SK-N-SH treated with all-trans-retinoic acid at 6 μM for 48 hours (cell line): ENCODE measurements at regions not wholly inside any gene's neighbourhood (a gene's known extent, or its start where the extent isn't known, plus 50 kb on each side); places are given as distances from the start of the nearest gene placed in this dataset.

Experiments used
- ATAC-seq: fragments of 200-7000 bp; cut with Tn5 transposase; 3 replicates; pipeline ENCODE4 v1.9.1; 2020; ENCODE audit warnings: mild to moderate bottlenecking, moderate library complexity
- ARNTL ChIP-seq: fragments of 450-650 bp; formaldehyde crosslinking; IDR thresholded peaks from 2 replicates; pipeline ENCODE4 v1.5.0; 2020; ENCODE audit warnings: low read depth, mild to moderate bottlenecking, moderate library complexity, borderline replicate concordance
- BACH2 ChIP-seq: fragments of 250-450 bp; sonication (Bioruptor Pico); IDR thresholded peaks from 2 replicates; pipeline ENCODE4 v1.9.0; 2021; ENCODE audit warnings: mild to moderate bottlenecking, borderline replicate concordance
- CREB5 ChIP-seq: fragments of 250-450 bp; sonication (Bioruptor Pico); IDR thresholded peaks from 2 replicates; pipeline ENCODE4 v1.5.1; 2020; ENCODE audit warnings: low read depth, mild to moderate bottlenecking, moderate library complexity
- CSDC2 ChIP-seq: fragments of 250-450 bp; sonication (Bioruptor Pico); IDR thresholded peaks from 2 replicates; pipeline ENCODE4 v1.5.0; 2020; ENCODE audit warnings: mild to moderate bottlenecking, moderate library complexity
- CSRNP3 ChIP-seq: fragments of 250-450 bp; sonication (Bioruptor Pico); IDR thresholded peaks from 2 replicates; pipeline ENCODE4 v1.5.1; 2021; ENCODE audit warnings: mild to moderate bottlenecking, moderate library complexity
- ESRRG ChIP-seq: fragments of 250-450 bp; sonication (Bioruptor Pico); IDR thresholded peaks from 2 replicates; pipeline ENCODE4 v1.6.1; 2021; ENCODE audit warnings: mild to moderate bottlenecking
- ISL1 ChIP-seq: fragments of 250-450 bp; sonication (Bioruptor Pico); IDR thresholded peaks from 2 replicates; pipeline ENCODE4 v2.1.2; 2022; ENCODE audit warnings: mild to moderate bottlenecking, moderate library complexity
- OSR1 ChIP-seq: fragments of 250-450 bp; sonication (Bioruptor Pico); IDR thresholded peaks from 2 replicates; pipeline ENCODE4 v1.8.0; 2022; ENCODE audit warnings: moderate library complexity, mild to moderate bottlenecking, inconsistent platforms
- PATZ1 ChIP-seq: fragments of 250-450 bp; sonication (Bioruptor Pico); IDR thresholded peaks from 2 replicates; pipeline ENCODE4 v1.8.0; 2020; ENCODE audit warnings: mild to moderate bottlenecking, moderate library complexity, borderline replicate concordance
- POU6F1 ChIP-seq: fragments of 250-450 bp; sonication (Bioruptor Pico); IDR thresholded peaks from 2 replicates; pipeline ENCODE4 v1.8.0; 2021; ENCODE audit warnings: low read depth, mild to moderate bottlenecking, moderate library complexity, borderline replicate concordance
- RARB ChIP-seq: fragments of 250-450 bp; sonication (Bioruptor Pico); IDR thresholded peaks from 2 replicates; pipeline ENCODE4 v1.8.0; 2021; ENCODE audit warnings: mild to moderate bottlenecking, moderate library complexity
- SNAI2 ChIP-seq: fragments of 250-450 bp; sonication (Bioruptor Pico); IDR thresholded peaks from 2 replicates; pipeline ENCODE4 v1.5.0; 2020; ENCODE audit warnings: mild to moderate bottlenecking, moderate library complexity
- TCF4 ChIP-seq: fragments of 250-450 bp; sonication (Bioruptor Pico); IDR thresholded peaks from 2 replicates; pipeline ENCODE4 v1.8.0; 2021; ENCODE audit warnings: mild to moderate bottlenecking, moderate library complexity, borderline replicate concordance
- TSHZ2 ChIP-seq: fragments of 250-450 bp; sonication (Bioruptor Pico); IDR thresholded peaks from 2 replicates; pipeline ENCODE4 v1.5.0; 2020; ENCODE audit warnings: mild to moderate bottlenecking, moderate library complexity
- ZC3H10 ChIP-seq: fragments of 250-450 bp; sonication (Bioruptor Pico); IDR thresholded peaks from 2 replicates; pipeline ENCODE4 v1.5.1; 2021; ENCODE audit warnings: mild to moderate bottlenecking, moderate library complexity
- ZFP3 ChIP-seq: fragments of 250-450 bp; sonication (Bioruptor Pico); IDR thresholded peaks from 2 replicates; pipeline ENCODE4 v1.5.0; 2020; ENCODE audit warnings: mild to moderate bottlenecking, moderate library complexity
- ZFP30 ChIP-seq: fragments of 450-650 bp; formaldehyde crosslinking; IDR thresholded peaks from 2 replicates; pipeline ENCODE4 v1.5.0; 2022; ENCODE audit warnings: mild to moderate bottlenecking, moderate library complexity
- ZNF8 ChIP-seq: fragments of 450-650 bp; formaldehyde crosslinking; IDR thresholded peaks from 2 replicates; pipeline ENCODE4 v1.5.0; 2020; ENCODE audit warnings: mild to moderate bottlenecking, moderate library complexity

GRCh38 chr10:120110196-120110595 is 217.7 kb downstream of the SEC23IP start:
- no peak for ATAC-seq
- TF ChIP-seq ZNF8 (CRISPR knock-in tag) (no peak), ZFP30 (CRISPR knock-in tag) (no peak), PATZ1 (no peak), OSR1 (no peak), ARNTL (CRISPR knock-in tag) (no peak), RARB (CRISPR knock-in tag) (no peak), ISL1 (CRISPR knock-in tag) (no peak), CSRNP3 (CRISPR knock-in tag) (no peak), TCF4 (CRISPR knock-in tag) (no peak), ZC3H10 (CRISPR knock-in tag) (no peak), CREB5 (CRISPR knock-in tag) (no peak), ESRRG (CRISPR knock-in tag) (no peak), BACH2 (CRISPR knock-in tag) (no peak)

GRCh38 chr10:120111628-120112027 is 219.1 kb downstream of the SEC23IP start:
- no peak for ATAC-seq
- TF ChIP-seq OSR1 (no peak), ARNTL (CRISPR knock-in tag) (no peak), SNAI2 (no peak), ZC3H10 (CRISPR knock-in tag) (no peak), CSRNP3 (CRISPR knock-in tag) (no peak), TSHZ2 (CRISPR knock-in tag) (no peak), POU6F1 (CRISPR knock-in tag) (no peak), BACH2 (CRISPR knock-in tag) (no peak), PATZ1 (no peak)
- TF ChIP-seq, all 23 proteins: peak for 0

- TF ChIP-seq BACH2 (CRISPR knock-in tag), result no peak
- TF ChIP-seq CSDC2, result no peak
- no peak for TF ChIP-seq SNAI2
- no peak for TF ChIP-seq TCF4 (CRISPR knock-in tag)
- TF ChIP-seq OSR1, result no peak
- no peak for TF ChIP-seq CSRNP3 (CRISPR knock-in tag)
- TF ChIP-seq ZFP3 (CRISPR knock-in tag), result no peak
- no peak for ATAC-seq
These were observed 220.3 kb downstream of the SEC23IP start for GRCh38 chr10:120112809-120113208.
